GM12878 (cell line): ENCODE measurements at regions not wholly inside any gene's neighbourhood (a gene's known extent, or its start where the extent isn't known, plus 50 kb on each side); places are given as distances from the start of the nearest gene placed in this dataset.

Source experiments
- ATAC-seq: fragments of 200-7000 bp; cut with Tn5 transposase; 3 replicates; pipeline ENCODE4 v1.9.1; 2020; ENCODE audit warnings: mild to moderate bottlenecking, moderate library complexity
- BruUV-seq: library from RNA; stranded (reverse); fragments of 400-500 nt; replicated peaks from 2 replicates; lab custom pipeline; 2021; lab: Mats Ljungman, UMichigan
- CTCF ChIA-PET: fragments of 300-600 bp; sonication (Branson Sonifier 250); formaldehyde crosslinking; extraction: SDS; loops from one replicate; lab custom pipeline; 2021; ENCODE audit warnings: inconsistent platforms; lab: Yijun Ruan, JAX
- POLR2A ChIA-PET: fragments of 350-600 bp; formaldehyde crosslinking; extraction: SDS; loops from one replicate; lab custom pipeline; 2021; ENCODE audit warnings: inconsistent platforms; lab: Charles Lee
- RAD21 ChIA-PET: fragments of 300-600 bp; sonication (Branson Sonifier 250); formaldehyde crosslinking; loops from one replicate; lab custom pipeline; 2023; ENCODE audit warnings: antibody characterized with exemption; ENCODE audit not compliant: unreplicated experiment; lab: Charles Lee
- SMC1A ChIA-PET: fragments of 300-600 bp; sonication (Branson Sonifier 250); formaldehyde crosslinking; loops from one replicate; lab custom pipeline; 2023; ENCODE audit not compliant: unreplicated experiment, uncharacterized antibody; lab: Charles Lee
- DNase-seq: peaks from one replicate; pipeline ENCODE4 v3.0.0-alpha.2; 2011; ENCODE audit warnings: low read depth, low spot score
- FAIRE-seq: peaks from 3 replicates; lab custom pipeline; 2011; peaks lifted over from hg19 to GRCh38; lab: Jason Lieb, UNC
- H2AFZ ChIP-seq: 2 replicates; pipeline ENCODE4 v1.6.0; 2011; ENCODE audit warnings: low read depth, low read length, control low read depth; ENCODE audit not compliant: control insufficient read depth
- H3K27ac ChIP-seq: 2 replicates; pipeline ENCODE4 v1.5.1; 2011; ENCODE audit warnings: control low read depth; ENCODE audit not compliant: control insufficient read depth, insufficient read depth
- H3K27me3 ChIP-seq, 2 experiments: replicated peaks in 1 of 2; 2 replicates each; pipeline versions ENCODE4 v1.6.0 to v1.6.1; 2011; ENCODE audit warnings: low read length in 1 of 2; ENCODE audit not compliant: control insufficient read depth in 2 of 2, insufficient read depth in 2 of 2
- H3K36me3 ChIP-seq, 2 experiments: 2 replicates each; pipeline ENCODE4 v1.5.1; 2011; ENCODE audit warnings: low read length in 1 of 2; ENCODE audit not compliant: control insufficient read depth in 2 of 2, insufficient read depth in 2 of 2
- H3K4me1 ChIP-seq: 2 replicates; pipeline ENCODE4 v1.6.1; 2011; ENCODE audit warnings: mild to moderate bottlenecking, low read length, moderate library complexity, mixed read lengths; ENCODE audit not compliant: control insufficient read depth, insufficient read depth
- H3K4me2 ChIP-seq: 2 replicates; pipeline ENCODE4 v1.6.0; 2011; ENCODE audit warnings: control low read depth; ENCODE audit not compliant: control insufficient read depth, insufficient read depth
- H3K4me3 ChIP-seq: fragments of 200-600 bp; sonication (generic); 2 replicates; pipeline ENCODE4 v1.5.1; 2016
- H3K79me2 ChIP-seq: 2 replicates; pipeline ENCODE4 v1.6.0; 2011; ENCODE audit warnings: low read length; ENCODE audit not compliant: control insufficient read depth, insufficient read depth
- H3K9ac ChIP-seq: 2 replicates; pipeline ENCODE4 v1.8.0; 2011; ENCODE audit warnings: low read length, control low read depth, mixed read lengths; ENCODE audit not compliant: control insufficient read depth, insufficient read depth
- H3K9me3 ChIP-seq: replicated peaks from 3 replicates; pipeline ENCODE4 v1.5.1; 2011; ENCODE audit warnings: mild to moderate bottlenecking, low read length; ENCODE audit not compliant: control insufficient read depth, insufficient read depth
- H4K20me1 ChIP-seq: 2 replicates; pipeline ENCODE4 v1.6.0; 2011; ENCODE audit not compliant: control insufficient read depth, insufficient read depth
- BACH1 ChIP-seq: fragments of 450-650 bp; IDR thresholded peaks from 2 replicates; pipeline ENCODE4 v1.6.1; 2017; ENCODE audit warnings: mild to moderate bottlenecking, borderline replicate concordance
- BMI1 ChIP-seq: fragments of 450-650 bp; IDR thresholded peaks from 2 replicates; pipeline ENCODE4 v1.6.1; 2016; ENCODE audit warnings: mild to moderate bottlenecking, moderate library complexity, borderline replicate concordance
- MEF2B ChIP-seq: fragments of 450-650 bp; IDR thresholded peaks from 2 replicates; pipeline ENCODE4 v1.6.1; 2018; ENCODE audit warnings: mild to moderate bottlenecking, moderate library complexity; ENCODE audit not compliant: partially characterized antibody, poor library complexity, severe bottlenecking
- NFYB ChIP-seq: IDR thresholded peaks from 2 replicates; pipeline ENCODE4 v1.6.1; 2011; ENCODE audit warnings: low read depth, mild to moderate bottlenecking, low read length, improper control_type of control experiment, moderate library complexity; ENCODE audit not compliant: insufficient read depth
- NR2C2 ChIP-seq: IDR thresholded peaks from 2 replicates; pipeline ENCODE4 v1.6.1; 2011; ENCODE audit warnings: borderline replicate concordance, low read depth; ENCODE audit not compliant: control insufficient read depth, insufficient read length
- POLR2A ChIP-seq: IDR thresholded peaks from 2 replicates; pipeline ENCODE4 v1.6.1; 2011; ENCODE audit warnings: low read depth, mild to moderate bottlenecking, low read length
- PRDM15 ChIP-seq: fragments of 450-650 bp; formaldehyde crosslinking; IDR thresholded peaks from 2 replicates; pipeline ENCODE4 v1.4.0; 2020; ENCODE audit warnings: mild to moderate bottlenecking, moderate library complexity
- RAD21 ChIP-seq: IDR thresholded peaks from 2 replicates; pipeline ENCODE4 v1.6.1; 2011; ENCODE audit warnings: mild to moderate bottlenecking, low read depth, low read length, moderate library complexity; ENCODE audit not compliant: insufficient read depth
- SIX5 ChIP-seq: IDR thresholded peaks from 2 replicates; pipeline ENCODE4 v1.6.1; 2011; ENCODE audit warnings: mild to moderate bottlenecking, low read depth, low read length, moderate library complexity; ENCODE audit not compliant: severe bottlenecking
- SREBF1 ChIP-seq: IDR thresholded peaks from 2 replicates; pipeline ENCODE4 v1.6.1; 2012; ENCODE audit warnings: mild to moderate bottlenecking, low read length
- STAT1 ChIP-seq: fragments of 450-650 bp; conservative IDR thresholded peaks from 2 replicates; pipeline ENCODE4 v1.6.1; 2014; ENCODE audit warnings: antibody characterized with exemption, mild to moderate bottlenecking
- ZNF24 ChIP-seq: fragments of 450-650 bp; IDR thresholded peaks from 2 replicates; pipeline ENCODE4 v1.6.1; 2017; ENCODE audit warnings: antibody characterized with exemption, mild to moderate bottlenecking
- WGBS: methylation state at CpG from one replicate; pipeline ENCODE4 v1.1.6; 2016; ENCODE audit warnings: low lambda C conversion rate; ENCODE audit not compliant: insufficient replicate concordance, insufficient coverage; ENCODE audit errors: missing lambda C conversion rate; 5-methylcytosine and 5-hydroxymethylcytosine counted together
- in situ Hi-C: fragments of 300-500 bp; cut with MboI; formaldehyde crosslinking; loops from 9 replicates; pipeline ENCODE4 v1.14.3; 2018; ENCODE audit warnings: mixed read lengths
- intact Hi-C: fragments of 100-400 bp; cut with micrococcal nuclease; formaldehyde crosslinking; loops from one replicate; pipeline ENCODE4 v1.14.2; 2022; ENCODE audit not compliant: unreplicated experiment
- TF ChIP-seq, protein P1 (sequence below): fragments of 450-650 bp; IDR thresholded peaks from 2 replicates; pipeline ENCODE4 v1.6.1; 2018; ENCODE audit warnings: borderline replicate concordance, mild to moderate bottlenecking; ENCODE audit not compliant: partially characterized antibody
- TF ChIP-seq, protein P2 (sequence below): fragments of 450-650 bp; IDR thresholded peaks from 2 replicates; pipeline ENCODE4 v1.6.1; 2017; ENCODE audit warnings: mild to moderate bottlenecking, moderate library complexity

DNA sequence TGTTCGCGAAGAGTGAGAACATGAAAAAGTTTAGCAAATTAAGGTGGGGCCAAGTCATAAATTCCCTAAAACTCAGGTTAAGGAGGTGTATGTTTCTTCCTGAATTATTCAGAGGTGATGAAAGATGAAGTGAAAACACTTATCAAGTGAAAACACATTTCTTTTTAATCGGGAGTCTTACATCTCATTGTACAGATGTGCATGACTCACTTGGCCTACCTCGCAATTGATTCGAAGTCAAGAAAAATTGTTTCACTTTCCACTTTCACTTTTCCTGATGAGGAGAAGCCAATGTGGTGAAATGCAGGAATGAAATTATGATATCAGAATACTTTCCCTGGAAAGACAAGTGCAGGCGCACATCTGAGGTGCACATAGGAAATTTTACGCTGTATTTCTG, 78.7 kb downstream of the SLC25A46 start:
- no peak overlapping the region for H3K4me2 ChIP-seq
- in situ Hi-C loops = no loop called here

More for the DNA sequence above, 78.7 kb downstream of the SLC25A46 start:
- SMC1A ChIA-PET = no interaction called here
- Histone ChIP-seq H3K27ac (no peak overlapping the region), H3K36me3 (no peaks in the 10 kb centered on the region), H3K9me3 (no peaks in the 10 kb centered on the region), H2AFZ (no peak overlapping the region), H3K4me1 (no peaks in the 10 kb centered on the region), H3K79me2 (no peaks in the 10 kb centered on the region), H3K9ac (no peak overlapping the region), H3K27me3 (no peaks in the 10 kb centered on the region), H4K20me1 (no peaks in the 10 kb centered on the region), H3K4me3 (no peak overlapping the region)
- CTCF ChIA-PET = no interaction called here
- BruUV-seq = no TSS peak
- POLR2A ChIA-PET = no interaction called here
- RAD21 ChIA-PET = no interaction called here
- ATAC-seq = no peak
- intact Hi-C loops = no loop called here
- FAIRE-seq = no peak
- TF ChIP-seq BMI1 (no peak), STAT1 (no peak), PRDM15 (no peak), BACH1 (no peak), POLR2A (no peak), MEF2B (no peak), ZNF24 (no peak), SIX5 (no peak), RAD21 (no peak), SREBF1 (no peak), NFYB (no peak), NR2C2 (no peak)
- TF ChIP-seq, protein P1, sequence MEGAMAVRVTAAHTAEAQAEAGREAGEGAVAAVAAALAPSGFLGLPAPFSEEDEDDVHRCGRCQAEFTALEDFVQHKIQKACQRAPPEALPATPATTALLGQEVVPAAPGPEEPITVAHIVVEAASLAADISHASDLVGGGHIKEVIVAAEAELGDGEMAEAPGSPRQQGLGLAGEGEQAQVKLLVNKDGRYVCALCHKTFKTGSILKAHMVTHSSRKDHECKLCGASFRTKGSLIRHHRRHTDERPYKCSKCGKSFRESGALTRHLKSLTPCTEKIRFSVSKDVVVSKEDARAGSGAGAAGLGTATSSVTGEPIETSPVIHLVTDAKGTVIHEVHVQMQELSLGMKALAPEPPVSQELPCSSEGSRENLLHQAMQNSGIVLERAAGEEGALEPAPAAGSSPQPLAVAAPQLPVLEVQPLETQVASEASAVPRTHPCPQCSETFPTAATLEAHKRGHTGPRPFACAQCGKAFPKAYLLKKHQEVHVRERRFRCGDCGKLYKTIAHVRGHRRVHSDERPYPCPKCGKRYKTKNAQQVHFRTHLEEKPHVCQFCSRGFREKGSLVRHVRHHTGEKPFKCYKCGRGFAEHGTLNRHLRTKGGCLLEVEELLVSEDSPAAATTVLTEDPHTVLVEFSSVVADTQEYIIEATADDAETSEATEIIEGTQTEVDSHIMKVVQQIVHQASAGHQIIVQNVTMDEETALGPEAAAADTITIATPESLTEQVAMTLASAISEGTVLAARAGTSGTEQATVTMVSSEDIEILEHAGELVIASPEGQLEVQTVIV = no peak
- TF ChIP-seq, protein P2, sequence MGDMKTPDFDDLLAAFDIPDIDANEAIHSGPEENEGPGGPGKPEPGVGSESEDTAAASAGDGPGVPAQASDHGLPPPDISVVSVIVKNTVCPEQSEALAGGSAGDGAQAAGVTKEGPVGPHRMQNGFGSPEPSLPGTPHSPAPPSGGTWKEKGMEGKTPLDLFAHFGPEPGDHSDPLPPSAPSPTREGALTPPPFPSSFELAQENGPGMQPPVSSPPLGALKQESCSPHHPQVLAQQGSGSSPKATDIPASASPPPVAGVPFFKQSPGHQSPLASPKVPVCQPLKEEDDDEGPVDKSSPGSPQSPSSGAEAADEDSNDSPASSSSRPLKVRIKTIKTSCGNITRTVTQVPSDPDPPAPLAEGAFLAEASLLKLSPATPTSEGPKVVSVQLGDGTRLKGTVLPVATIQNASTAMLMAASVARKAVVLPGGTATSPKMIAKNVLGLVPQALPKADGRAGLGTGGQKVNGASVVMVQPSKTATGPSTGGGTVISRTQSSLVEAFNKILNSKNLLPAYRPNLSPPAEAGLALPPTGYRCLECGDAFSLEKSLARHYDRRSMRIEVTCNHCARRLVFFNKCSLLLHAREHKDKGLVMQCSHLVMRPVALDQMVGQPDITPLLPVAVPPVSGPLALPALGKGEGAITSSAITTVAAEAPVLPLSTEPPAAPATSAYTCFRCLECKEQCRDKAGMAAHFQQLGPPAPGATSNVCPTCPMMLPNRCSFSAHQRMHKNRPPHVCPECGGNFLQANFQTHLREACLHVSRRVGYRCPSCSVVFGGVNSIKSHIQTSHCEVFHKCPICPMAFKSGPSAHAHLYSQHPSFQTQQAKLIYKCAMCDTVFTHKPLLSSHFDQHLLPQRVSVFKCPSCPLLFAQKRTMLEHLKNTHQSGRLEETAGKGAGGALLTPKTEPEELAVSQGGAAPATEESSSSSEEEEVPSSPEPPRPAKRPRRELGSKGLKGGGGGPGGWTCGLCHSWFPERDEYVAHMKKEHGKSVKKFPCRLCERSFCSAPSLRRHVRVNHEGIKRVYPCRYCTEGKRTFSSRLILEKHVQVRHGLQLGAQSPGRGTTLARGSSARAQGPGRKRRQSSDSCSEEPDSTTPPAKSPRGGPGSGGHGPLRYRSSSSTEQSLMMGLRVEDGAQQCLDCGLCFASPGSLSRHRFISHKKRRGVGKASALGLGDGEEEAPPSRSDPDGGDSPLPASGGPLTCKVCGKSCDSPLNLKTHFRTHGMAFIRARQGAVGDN = no peak
- DNase-seq = no peak
- WGBS = 80% methylated on average over 7 of the region's 7 CpGs
